ENCODE measurements at regions not wholly inside any gene's neighbourhood (a gene's known extent, or its start where the extent isn't known, plus 50 kb on each side); places are given as distances from the start of the nearest gene placed in this dataset.

- FAIRE-seq: no peak
- no peak for DNase-seq (ENCODE audit: insufficient read length)
- TF ChIP-seq TAF1 (IDR thresholded peaks at IDR 0.05; ENCODE audit: borderline replicate concordance, low read depth, low read length) (no peak), POLR2A (IDR thresholded peaks at IDR 0.05; ENCODE audit: low read depth, low read length) (no peak), POLR2AphosphoS5 (IDR thresholded peaks at IDR 0.05; ENCODE audit: low read depth, low read length) (no peak)
Observed at GRCh38 chr13:90293793-90294361, 1053.6 kb upstream of the MIR17HG start.

- TF ChIP-seq POLR2A (IDR thresholded peaks at IDR 0.05; ENCODE audit: low read depth, low read length) (no peak), POLR2AphosphoS5 (IDR thresholded peaks at IDR 0.05; ENCODE audit: low read depth, low read length) (no peak), TAF1 (IDR thresholded peaks at IDR 0.05; ENCODE audit: borderline replicate concordance, low read depth, low read length) (no peak)
- FAIRE-seq: no peak
Observed at GRCh38 chr13:90299238-90299637, 1048.2 kb upstream of the MIR17HG start.

GRCh38 chr13:90300015-90300414 is 1047.5 kb upstream of the MIR17HG start:
- FAIRE-seq: no peak
- no peak for DNase-seq (ENCODE audit: insufficient read length)
- TF ChIP-seq POLR2AphosphoS5 (IDR thresholded peaks at IDR 0.05; ENCODE audit: low read depth, low read length): no peak
- TF ChIP-seq TAF1 (IDR thresholded peaks at IDR 0.05; ENCODE audit: borderline replicate concordance, low read depth, low read length): no peak
- no peak for TF ChIP-seq POLR2A (IDR thresholded peaks at IDR 0.05; ENCODE audit: low read depth, low read length)

More at GRCh38 chr13:90299238-90299637, 1048.2 kb upstream of the MIR17HG start:
- DNase-seq (ENCODE audit: insufficient read length): no peak

GRCh38 chr13:90302107-90302506 is 1045.4 kb upstream of the MIR17HG start:
- no peak for DNase-seq (ENCODE audit: insufficient read length)

GRCh38 chr13:90305796-90306195 is 1041.7 kb upstream of the MIR17HG start:
- FAIRE-seq (no peak), DNase-seq (ENCODE audit: insufficient read length) (no peak)
- TF ChIP-seq POLR2AphosphoS5 (IDR thresholded peaks at IDR 0.05; ENCODE audit: low read depth, low read length): no peak
- TF ChIP-seq POLR2A (IDR thresholded peaks at IDR 0.05; ENCODE audit: low read depth, low read length): no peak
- TF ChIP-seq TAF1 (IDR thresholded peaks at IDR 0.05; ENCODE audit: borderline replicate concordance, low read depth, low read length): no peak

More at GRCh38 chr13:90302107-90302506, 1045.4 kb upstream of the MIR17HG start:
- FAIRE-seq: no peak
- no peak for TF ChIP-seq TAF1 (IDR thresholded peaks at IDR 0.05; ENCODE audit: borderline replicate concordance, low read depth, low read length)
- no peak for TF ChIP-seq POLR2A (IDR thresholded peaks at IDR 0.05; ENCODE audit: low read depth, low read length)
- TF ChIP-seq POLR2AphosphoS5 (IDR thresholded peaks at IDR 0.05; ENCODE audit: low read depth, low read length): no peak

- no peak for FAIRE-seq
- TF ChIP-seq TAF1 (IDR thresholded peaks at IDR 0.05; ENCODE audit: borderline replicate concordance, low read depth, low read length) (no peak), POLR2AphosphoS5 (IDR thresholded peaks at IDR 0.05; ENCODE audit: low read depth, low read length) (no peak), POLR2A (IDR thresholded peaks at IDR 0.05; ENCODE audit: low read depth, low read length) (no peak)
- DNase-seq (ENCODE audit: insufficient read length): no peak
Observed at GRCh38 chr13:90307136-90307535, 1040.4 kb upstream of the MIR17HG start.

GRCh38 chr13:90308249-90308648 is 1039.2 kb upstream of the MIR17HG start:
- TF ChIP-seq POLR2A (IDR thresholded peaks at IDR 0.05; ENCODE audit: low read depth, low read length) (no peak), POLR2AphosphoS5 (IDR thresholded peaks at IDR 0.05; ENCODE audit: low read depth, low read length) (no peak), TAF1 (IDR thresholded peaks at IDR 0.05; ENCODE audit: borderline replicate concordance, low read depth, low read length) (no peak)
- FAIRE-seq: no peak
- DNase-seq (ENCODE audit: insufficient read length): no peak

- FAIRE-seq (no peak), DNase-seq (ENCODE audit: insufficient read length) (no peak)
- TF ChIP-seq TAF1 (IDR thresholded peaks at IDR 0.05; ENCODE audit: borderline replicate concordance, low read depth, low read length) (no peak), POLR2A (IDR thresholded peaks at IDR 0.05; ENCODE audit: low read depth, low read length) (no peak), POLR2AphosphoS5 (IDR thresholded peaks at IDR 0.05; ENCODE audit: low read depth, low read length) (no peak)
Observed at GRCh38 chr13:90311929-90312328, 1035.6 kb upstream of the MIR17HG start.

GRCh38 chr13:90315061-90315460 is 1032.4 kb upstream of the MIR17HG start:
- no peak for FAIRE-seq
- DNase-seq (ENCODE audit: insufficient read length): no peak
- TF ChIP-seq POLR2AphosphoS5 (IDR thresholded peaks at IDR 0.05; ENCODE audit: low read depth, low read length): no peak
- no peak for TF ChIP-seq TAF1 (IDR thresholded peaks at IDR 0.05; ENCODE audit: borderline replicate concordance, low read depth, low read length)

GRCh38 chr13:90320664-90321063 is 1026.8 kb upstream of the MIR17HG start:
- TF ChIP-seq TAF1 (IDR thresholded peaks at IDR 0.05; ENCODE audit: borderline replicate concordance, low read depth, low read length) (no peak), POLR2AphosphoS5 (IDR thresholded peaks at IDR 0.05; ENCODE audit: low read depth, low read length) (no peak), POLR2A (IDR thresholded peaks at IDR 0.05; ENCODE audit: low read depth, low read length) (no peak)
- no peak for DNase-seq (ENCODE audit: insufficient read length)
- FAIRE-seq: no peak

GRCh38 chr13:90321281-90321931 is 1026.1 kb upstream of the MIR17HG start:
- DNase-seq (ENCODE audit: insufficient read length) (no peak), FAIRE-seq (no peak)
- TF ChIP-seq TAF1 (IDR thresholded peaks at IDR 0.05; ENCODE audit: borderline replicate concordance, low read depth, low read length): no peak

- DNase-seq (ENCODE audit: insufficient read length) (no peak), FAIRE-seq (no peak)
Observed at GRCh38 chr13:90329641-90330040, 1017.8 kb upstream of the MIR17HG start.

More at GRCh38 chr13:90329641-90330040, 1017.8 kb upstream of the MIR17HG start:
- no peak for TF ChIP-seq POLR2AphosphoS5 (IDR thresholded peaks at IDR 0.05; ENCODE audit: low read depth, low read length)
- TF ChIP-seq TAF1 (IDR thresholded peaks at IDR 0.05; ENCODE audit: borderline replicate concordance, low read depth, low read length): no peak
- no peak for TF ChIP-seq POLR2A (IDR thresholded peaks at IDR 0.05; ENCODE audit: low read depth, low read length)

Measured in GM12892 (cell line).